SK-N-MC (cell line): ENCODE measurements at regions not wholly inside any gene's neighbourhood (a gene's known extent, or its start where the extent isn't known, plus 50 kb on each side); places are given as distances from the start of the nearest gene placed in this dataset.

Experiments used
- DNase-seq: peaks from one replicate; pipeline ENCODE4 v3.0.0-alpha.2; 2011; ENCODE audit warnings: low read depth, low spot score
- H3K27ac ChIP-seq: fragments of 200-600 bp; sonication (generic); 2 replicates; pipeline ENCODE4 v1.5.1; 2016; ENCODE audit warnings: mixed run types
- H3K36me3 ChIP-seq: fragments of 200-600 bp; sonication (generic); 2 replicates; pipeline ENCODE4 v1.6.1; 2017; ENCODE audit warnings: antibody characterized with exemption, low read length, mixed read lengths; ENCODE audit not compliant: insufficient read depth
- H3K4me3 ChIP-seq: fragments of 200-600 bp; sonication (generic); 2 replicates; pipeline ENCODE4 v1.5.1; 2016
- H3K9ac ChIP-seq: fragments of 200-600 bp; sonication (generic); 2 replicates; pipeline ENCODE4 v1.8.0; 2017; ENCODE audit warnings: mixed run types, mixed read lengths; ENCODE audit not compliant: insufficient read length
- H3K9me3 ChIP-seq: fragments of 200-600 bp; sonication (generic); 2 replicates; pipeline ENCODE4 v1.6.1; 2017; ENCODE audit warnings: low read depth, mild to moderate bottlenecking, antibody characterized with exemption, low read length, moderate library complexity, mixed read lengths
- EZH2 ChIP-seq: fragments of 200-600 bp; sonication (generic); IDR thresholded peaks from one replicate; pipeline ENCODE4 v1.6.1; 2017; ENCODE audit warnings: antibody characterized with exemption
- FOXP2 ChIP-seq: optimal IDR thresholded peaks from 2 replicates; pipeline ENCODE3; 2011; ENCODE audit warnings: mild to moderate bottlenecking, moderate library complexity; ENCODE audit not compliant: insufficient read depth; ENCODE audit errors: extremely low read length, control extremely low read depth
- POLR2AphosphoS5 ChIP-seq: IDR thresholded peaks from 2 replicates; pipeline ENCODE4 v1.6.1; 2012; ENCODE audit warnings: mild to moderate bottlenecking, low read depth, low read length, borderline replicate concordance

GRCh38 chr10:58013406-58013805, 254.3 kb downstream of the IPMK start:
- no peak for TF ChIP-seq FOXP2
- no peak for TF ChIP-seq EZH2
- no peak for TF ChIP-seq POLR2AphosphoS5
- Histone ChIP-seq H3K4me3 (no peak overlapping the region), H3K36me3 (no peaks in the 10 kb centered on the region), H3K9me3 (no peaks in the 10 kb centered on the region), H3K27ac (no peak overlapping the region), H3K9ac (no peak overlapping the region)
- no peak for DNase-seq

DNA sequence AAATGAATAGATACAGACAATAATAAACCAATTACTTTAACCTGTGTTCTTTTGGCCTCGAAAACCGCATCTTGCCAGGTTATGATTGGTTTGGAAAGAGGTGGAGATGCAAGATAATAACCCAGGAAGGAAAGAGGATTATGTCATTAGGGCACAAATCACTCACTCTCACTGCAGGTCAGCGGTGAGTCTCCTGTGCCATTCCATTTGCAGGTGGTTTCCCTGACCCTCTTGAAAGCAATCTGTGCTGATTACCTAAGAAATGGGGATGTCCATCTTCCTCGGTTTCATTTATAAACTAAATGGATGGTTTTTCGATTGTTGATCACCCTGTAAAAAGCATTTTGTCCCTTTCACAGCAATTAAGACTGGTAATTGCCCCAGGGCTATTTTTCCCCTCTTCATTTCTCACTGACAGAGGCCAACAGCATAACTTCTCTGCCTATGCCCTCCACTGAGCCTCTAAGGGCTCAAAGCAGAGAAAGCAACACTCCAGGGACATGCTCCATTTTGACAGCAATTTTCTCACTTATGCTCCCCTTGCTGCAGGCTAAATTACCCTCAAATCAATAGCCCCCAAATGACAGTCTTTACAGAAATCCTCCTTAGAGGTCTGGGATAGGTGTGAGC, 257.5 kb downstream of the IPMK start:
- no peaks in the 10 kb centered on the region for H3K9me3 ChIP-seq
- no peak overlapping the region for H3K9ac ChIP-seq
- no peak for DNase-seq
- H3K4me3 ChIP-seq: no peak overlapping the region
- H3K36me3 ChIP-seq: no peaks in the 10 kb centered on the region
- no peak overlapping the region for H3K27ac ChIP-seq
- no peak for TF ChIP-seq EZH2
- no peak for TF ChIP-seq FOXP2
- TF ChIP-seq POLR2AphosphoS5: no peak

DNA sequence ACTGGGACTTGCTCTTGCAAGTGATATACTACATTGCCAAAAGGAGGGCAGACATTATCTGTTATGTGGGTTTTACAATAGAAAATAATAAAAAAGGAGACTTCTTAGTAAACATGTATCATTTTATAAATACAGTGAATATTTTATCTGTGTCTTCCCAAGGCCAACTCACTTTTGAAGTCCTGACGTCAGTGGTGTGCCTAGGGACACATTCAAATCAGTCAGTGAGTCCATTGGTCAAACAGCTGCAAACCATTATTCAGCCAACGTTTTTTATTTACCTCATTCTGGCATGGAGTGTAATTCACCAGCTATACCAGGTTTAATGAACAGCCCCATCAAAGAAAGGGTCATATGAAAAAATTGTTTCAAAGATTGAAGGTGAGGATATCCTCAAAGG, 263.7 kb downstream of the IPMK start:
- TF ChIP-seq EZH2 (no peak), POLR2AphosphoS5 (no peak), FOXP2 (no peak)
- no peak overlapping the region for H3K27ac ChIP-seq
- H3K9ac ChIP-seq: no peak overlapping the region
- no peak for DNase-seq
- H3K9me3 ChIP-seq: no peaks in the 10 kb centered on the region
- H3K36me3 ChIP-seq: no peaks in the 10 kb centered on the region
- no peak overlapping the region for H3K4me3 ChIP-seq

- Histone ChIP-seq H3K36me3 (no peaks in the 10 kb centered on the region), H3K9ac (no peak overlapping the region), H3K27ac (no peak overlapping the region), H3K9me3 (no peaks in the 10 kb centered on the region), H3K4me3 (no peak overlapping the region)
- TF ChIP-seq EZH2 (no peak), FOXP2 (no peak), POLR2AphosphoS5 (no peak)
- DNase-seq: no peak
These were observed 266.5 kb downstream of the IPMK start for GRCh38 chr10:58001159-58001558.

- no peak overlapping the region for H3K4me3 ChIP-seq
- DNase-seq: no peak
- H3K36me3 ChIP-seq: no peaks in the 10 kb centered on the region
- no peak overlapping the region for H3K9ac ChIP-seq
- no peaks in the 10 kb centered on the region for H3K9me3 ChIP-seq
- no peak overlapping the region for H3K27ac ChIP-seq
- TF ChIP-seq FOXP2 (no peak), POLR2AphosphoS5 (no peak), EZH2 (no peak)
These were observed 271.2 kb downstream of the IPMK start for GRCh38 chr10:57996536-57996935.

DNA sequence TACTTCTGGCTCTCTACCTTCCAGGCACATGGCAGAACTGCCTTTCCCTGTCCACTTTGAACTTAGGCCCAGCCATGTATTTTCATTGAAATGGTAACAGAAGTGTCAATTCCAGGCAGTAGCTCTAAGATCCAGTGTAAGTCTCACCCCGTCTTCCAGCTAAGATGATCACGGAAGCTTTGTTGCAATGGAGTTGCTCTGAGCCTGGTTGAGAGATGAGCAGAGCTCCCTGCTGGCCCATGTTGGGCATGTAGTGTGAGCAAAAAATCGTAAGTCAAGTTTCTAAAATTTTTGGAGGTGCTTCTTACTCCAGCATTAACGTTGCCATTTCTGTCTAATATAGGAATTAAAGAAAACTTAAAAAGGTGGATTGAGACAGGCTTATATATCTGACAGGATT, 274.4 kb downstream of the IPMK start:
- Histone ChIP-seq H3K36me3 (no peaks in the 10 kb centered on the region), H3K27ac (no peak overlapping the region), H3K9me3 (no peaks in the 10 kb centered on the region), H3K9ac (no peak overlapping the region), H3K4me3 (no peak overlapping the region)
- TF ChIP-seq FOXP2 (no peak), POLR2AphosphoS5 (no peak), EZH2 (no peak)
- DNase-seq: no peak

GRCh38 chr10:57992321-57993077, 275.2 kb downstream of the IPMK start:
- no peak overlapping the region for H3K4me3 ChIP-seq
- TF ChIP-seq FOXP2 (no peak), POLR2AphosphoS5 (no peak), EZH2 (no peak)
- H3K9ac ChIP-seq: no peak overlapping the region
- no peak for DNase-seq
- no peaks in the 10 kb centered on the region for H3K36me3 ChIP-seq
- no peak overlapping the region for H3K27ac ChIP-seq
- no peaks in the 10 kb centered on the region for H3K9me3 ChIP-seq

- TF ChIP-seq FOXP2: no peak
- TF ChIP-seq POLR2AphosphoS5: no peak
- no peak for TF ChIP-seq EZH2
- Histone ChIP-seq H3K27ac (no peak overlapping the region), H3K36me3 (no peaks in the 10 kb centered on the region), H3K9me3 (no peaks in the 10 kb centered on the region), H3K4me3 (no peak overlapping the region), H3K9ac (no peak overlapping the region)
- DNase-seq: no peak
These were observed 278.7 kb downstream of the IPMK start for GRCh38 chr10:57988964-57989363.
